ENCODE measurements at regions not wholly inside any gene's neighbourhood (a gene's known extent, or its start where the extent isn't known, plus 50 kb on each side); places are given as distances from the start of the nearest gene placed in this dataset.

DNA sequence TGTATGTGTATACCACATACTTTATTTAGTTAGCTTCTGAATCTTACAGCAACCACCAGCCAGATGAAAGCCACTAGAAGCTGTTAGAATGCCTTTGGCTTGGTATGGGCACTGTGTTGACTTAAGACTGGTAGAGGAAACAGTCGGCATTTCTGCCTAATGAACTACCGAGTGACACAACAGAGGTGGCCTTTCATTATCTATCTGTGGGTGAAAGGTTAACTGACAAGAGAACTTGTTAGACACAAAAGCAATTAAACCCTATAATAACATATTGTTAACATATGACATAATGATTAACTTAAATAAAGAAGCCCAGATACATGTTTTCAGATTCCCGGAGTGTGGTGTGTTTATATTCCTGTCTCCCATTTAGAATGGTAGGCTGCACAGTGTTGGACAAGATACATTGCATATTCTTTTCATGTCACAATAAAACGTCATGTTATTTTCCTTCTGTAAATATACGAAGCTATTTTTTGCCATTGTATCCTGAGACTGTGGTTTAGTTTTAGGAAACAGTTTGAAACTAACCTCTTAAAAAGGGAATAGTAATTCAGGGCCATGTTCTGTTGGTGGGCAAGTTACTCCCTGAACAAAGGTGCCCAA lies 181.5 kb downstream of the SLIT2 start:
- no peak overlapping the region for H3K27ac Mint-ChIP-seq
- no peak overlapping the region for H3K4me3 Mint-ChIP-seq
- H3K9me3 Mint-ChIP-seq = peaks cover 4% of the 10 kb centered on the region
- no peaks in the 10 kb centered on the region for H3K4me1 Mint-ChIP-seq
- ATAC-seq = no peak
- no peaks in the 10 kb centered on the region for H3K36me3 Mint-ChIP-seq (ENCODE audit: low read depth)
- DNase-seq = no peak
- peaks cover 3% of the 10 kb centered on the region for H3K27me3 Mint-ChIP-seq

DNA sequence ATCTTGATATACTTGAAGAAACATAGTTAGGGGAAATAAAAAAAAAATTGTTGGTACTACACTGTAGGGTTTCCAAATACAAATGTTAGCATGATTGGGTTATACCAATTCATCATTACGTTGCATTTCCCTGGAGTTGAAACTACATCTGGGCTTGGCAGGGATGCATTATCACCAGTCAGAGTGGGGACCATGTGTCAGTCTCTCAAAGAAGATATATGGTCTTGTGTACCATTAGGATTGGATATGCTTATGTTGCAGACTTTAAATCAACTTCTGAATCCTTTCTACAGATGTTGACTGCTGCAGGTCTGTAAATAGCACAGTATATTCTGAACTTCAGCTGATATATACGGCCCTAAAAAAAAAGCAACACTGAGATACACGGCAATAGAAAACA lies 188.5 kb downstream of the SLIT2 start:
- Mint-ChIP-seq H3K4me1 (no peaks in the 10 kb centered on the region), H3K36me3 (ENCODE audit: low read depth) (no peaks in the 10 kb centered on the region), H3K4me3 (no peak overlapping the region), H3K27ac (no peak overlapping the region), H3K9me3 (peaks cover 4% of the 10 kb centered on the region), H3K27me3 (no peaks in the 10 kb centered on the region)
- ATAC-seq (no peak), DNase-seq (no peak)

DNA sequence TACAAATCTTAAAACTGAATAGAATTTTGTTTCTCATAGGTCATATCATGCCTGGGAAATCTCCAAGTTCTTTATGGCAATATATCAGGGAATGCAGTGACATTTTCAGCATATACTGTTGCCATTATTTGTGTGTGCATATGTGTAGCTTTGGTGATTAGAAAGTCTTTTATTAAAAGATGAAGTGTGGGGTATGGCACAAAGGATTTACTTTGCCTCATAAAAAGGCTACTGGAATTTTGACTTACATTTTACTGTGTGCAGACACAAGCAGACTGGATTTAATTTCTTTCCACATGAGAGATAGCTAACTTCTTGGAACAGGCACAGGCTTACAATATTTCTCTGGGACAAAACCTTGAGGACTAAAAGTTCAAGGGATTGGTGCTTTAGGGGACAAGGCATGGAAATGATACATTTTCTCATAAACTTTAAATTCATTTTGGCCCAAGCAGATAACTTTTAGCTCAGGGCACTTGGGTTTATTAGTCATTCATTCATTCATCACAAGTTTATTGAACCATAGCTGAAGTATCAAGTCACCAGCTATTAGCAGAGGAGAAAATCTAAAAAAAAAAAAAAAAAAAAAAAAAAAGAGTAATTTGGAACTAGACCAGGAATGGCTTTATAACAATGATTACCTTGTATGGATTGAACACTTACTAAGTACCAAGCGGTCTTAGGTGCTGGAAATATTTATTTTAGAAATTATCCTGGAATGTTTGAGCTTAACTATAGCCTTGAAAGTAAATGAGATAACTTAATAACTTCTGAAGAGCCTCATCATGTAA lies 191.5 kb downstream of the SLIT2 start:
- H3K27ac Mint-ChIP-seq = no peak overlapping the region
- H3K27me3 Mint-ChIP-seq = no peaks in the 10 kb centered on the region
- no peak overlapping the region for H3K4me3 Mint-ChIP-seq
- no peak for ATAC-seq
- no peak for DNase-seq
- H3K4me1 Mint-ChIP-seq = no peaks in the 10 kb centered on the region
- no peaks in the 10 kb centered on the region for H3K9me3 Mint-ChIP-seq
- H3K36me3 Mint-ChIP-seq (ENCODE audit: low read depth) = no peaks in the 10 kb centered on the region

DNA sequence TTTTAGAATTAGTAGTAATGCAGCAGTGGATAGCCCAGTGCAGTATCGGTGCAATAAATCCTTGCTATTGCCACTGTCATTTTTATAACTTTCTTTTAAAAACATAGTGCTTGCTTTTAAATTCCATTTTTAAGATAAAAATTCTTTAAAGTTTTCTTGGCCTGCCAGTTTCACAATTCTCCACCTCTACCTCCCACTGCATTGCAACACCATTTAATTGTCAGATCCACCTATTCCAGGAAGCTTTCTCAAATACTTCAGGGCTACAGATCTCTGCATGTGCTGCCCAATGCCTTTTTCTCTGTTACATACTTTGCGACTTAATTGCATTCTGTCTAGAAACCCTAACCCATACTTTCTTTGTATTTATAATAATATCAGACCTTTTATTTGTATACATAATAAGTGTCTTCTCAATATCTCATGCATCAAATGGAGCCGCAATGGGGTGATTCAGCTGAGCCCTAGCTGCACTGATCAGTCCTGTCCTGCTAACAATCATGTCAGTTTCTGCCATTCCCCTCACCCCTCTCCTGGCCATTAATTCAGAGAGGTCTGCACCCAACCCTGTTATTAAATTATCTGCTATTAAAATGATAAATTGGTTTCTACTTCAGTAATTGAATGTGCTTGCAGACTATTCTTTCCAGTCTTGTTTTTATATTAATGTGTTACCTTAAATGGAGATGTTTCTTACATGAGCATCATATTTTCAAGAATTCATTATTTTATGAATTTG lies 193.1 kb downstream of the SLIT2 start:
- no peak for ATAC-seq
- Mint-ChIP-seq H3K27me3 (no peaks in the 10 kb centered on the region), H3K27ac (no peak overlapping the region), H3K9me3 (no peaks in the 10 kb centered on the region), H3K36me3 (ENCODE audit: low read depth) (no peaks in the 10 kb centered on the region), H3K4me1 (no peaks in the 10 kb centered on the region), H3K4me3 (no peak overlapping the region)
- DNase-seq = no peak

DNA sequence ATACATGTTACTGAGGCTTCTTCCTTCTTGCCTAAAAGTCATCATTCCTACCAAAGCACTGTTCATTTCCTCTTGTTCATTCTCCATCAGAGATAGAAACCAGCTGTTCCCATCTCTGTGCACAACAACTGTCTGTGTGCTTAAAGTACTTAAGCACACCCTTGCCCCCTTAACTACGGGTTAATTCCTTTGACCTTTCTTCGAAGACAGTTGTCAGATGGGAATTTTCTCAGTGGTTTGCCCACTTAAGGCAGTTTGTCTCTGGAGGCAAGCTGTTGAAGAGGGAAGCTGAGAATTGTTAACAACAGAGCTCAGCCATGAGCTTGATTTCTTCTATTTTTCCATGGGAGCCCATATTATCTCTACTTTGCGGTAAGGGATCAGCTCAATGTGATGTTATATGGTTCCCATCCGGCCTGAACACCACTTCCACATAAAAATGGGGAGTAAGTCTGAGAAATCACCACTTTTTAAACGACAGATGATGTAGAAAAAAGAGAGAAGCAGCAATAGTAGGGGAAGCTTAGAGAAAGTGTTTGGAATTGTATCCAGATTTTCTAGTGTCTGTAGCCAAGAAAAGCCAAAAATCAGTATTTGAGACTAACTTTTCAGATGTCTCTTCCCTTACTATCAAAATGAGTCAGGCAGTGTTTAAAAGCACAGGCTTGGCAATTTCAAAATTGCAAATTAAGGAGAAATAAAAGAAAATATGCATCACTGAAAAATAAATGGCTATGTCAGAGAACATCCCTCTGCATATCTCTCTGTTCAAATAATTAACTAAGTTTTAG lies 194.4 kb downstream of the SLIT2 start:
- Mint-ChIP-seq H3K27ac (no peak overlapping the region), H3K9me3 (no peaks in the 10 kb centered on the region), H3K4me1 (no peaks in the 10 kb centered on the region), H3K4me3 (no peak overlapping the region), H3K36me3 (ENCODE audit: low read depth) (no peaks in the 10 kb centered on the region), H3K27me3 (no peaks in the 10 kb centered on the region)
- ATAC-seq (no peak), DNase-seq (no peak)

DNA sequence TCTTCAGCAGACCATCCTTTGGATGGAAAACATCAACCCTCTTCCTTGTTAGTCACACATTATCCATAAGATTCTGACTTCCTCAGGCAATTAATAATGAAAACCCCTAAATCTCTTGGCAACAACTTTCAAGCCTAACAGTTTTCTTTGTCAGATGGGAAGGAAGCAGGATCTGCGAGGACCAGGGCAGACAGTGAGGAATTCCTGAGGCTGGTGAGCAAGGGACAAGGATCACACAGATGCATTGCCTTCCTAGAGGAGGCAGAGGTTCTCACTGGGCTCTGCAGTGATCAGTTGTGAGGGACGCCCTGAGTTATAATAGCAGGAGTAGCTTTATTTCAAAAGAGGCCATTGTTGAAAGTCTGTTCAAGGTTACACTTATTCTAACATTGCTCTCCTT lies 195.4 kb downstream of the SLIT2 start:
- no peak overlapping the region for H3K27ac Mint-ChIP-seq
- H3K4me1 Mint-ChIP-seq = no peaks in the 10 kb centered on the region
- no peak for DNase-seq
- no peaks in the 10 kb centered on the region for H3K9me3 Mint-ChIP-seq
- H3K27me3 Mint-ChIP-seq = no peaks in the 10 kb centered on the region
- no peak for ATAC-seq
- H3K4me3 Mint-ChIP-seq = no peak overlapping the region
- no peaks in the 10 kb centered on the region for H3K36me3 Mint-ChIP-seq (ENCODE audit: low read depth)

DNA sequence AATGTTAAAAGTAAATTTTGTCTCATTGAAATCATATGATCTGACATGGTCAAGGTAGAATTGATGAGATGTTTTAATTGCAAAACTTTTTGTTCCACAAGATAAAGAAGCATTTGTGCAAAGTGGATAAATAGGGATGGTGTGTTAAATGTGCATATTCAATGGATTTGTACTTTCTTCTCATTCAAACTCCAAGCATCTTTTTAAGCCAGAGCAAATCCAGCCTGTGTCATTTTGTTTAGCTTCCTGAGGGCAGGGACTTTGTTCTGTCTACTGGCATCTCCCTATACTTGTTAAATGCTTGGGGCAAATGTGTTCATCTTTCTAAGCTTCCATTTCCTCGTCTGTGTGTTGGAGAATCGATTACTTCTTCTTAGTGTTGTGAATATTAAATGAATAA lies 200.3 kb downstream of the SLIT2 start:
- ATAC-seq (no peak), DNase-seq (no peak)
- Mint-ChIP-seq H3K4me1 (no peaks in the 10 kb centered on the region), H3K36me3 (ENCODE audit: low read depth) (no peaks in the 10 kb centered on the region), H3K27me3 (no peaks in the 10 kb centered on the region), H3K27ac (no peak overlapping the region), H3K9me3 (no peaks in the 10 kb centered on the region), H3K4me3 (no peak overlapping the region)

DNA sequence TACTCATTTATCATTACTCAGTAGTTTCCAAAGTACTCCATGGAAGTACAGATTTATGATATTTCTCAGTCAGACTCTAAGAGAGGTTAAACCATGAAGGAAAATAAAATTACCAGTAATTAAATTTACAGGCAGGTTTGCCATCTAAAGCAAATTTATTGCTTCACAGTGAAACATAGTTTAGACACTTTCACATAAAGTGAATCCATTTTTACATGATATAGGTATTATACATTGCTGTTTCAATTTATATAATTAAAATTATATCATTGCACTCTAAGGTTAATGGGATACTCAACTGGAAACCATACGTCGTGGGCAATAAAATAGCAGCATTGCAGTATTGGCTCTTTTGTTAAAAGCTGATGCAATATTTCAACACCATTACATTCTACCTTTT lies 202.8 kb downstream of the SLIT2 start:
- no peaks in the 10 kb centered on the region for H3K27me3 Mint-ChIP-seq
- DNase-seq = no peak
- H3K27ac Mint-ChIP-seq = no peak overlapping the region
- no peak overlapping the region for H3K4me3 Mint-ChIP-seq
- no peaks in the 10 kb centered on the region for H3K4me1 Mint-ChIP-seq
- no peak for ATAC-seq
- no peaks in the 10 kb centered on the region for H3K9me3 Mint-ChIP-seq
- no peaks in the 10 kb centered on the region for H3K36me3 Mint-ChIP-seq (ENCODE audit: low read depth)

DNA sequence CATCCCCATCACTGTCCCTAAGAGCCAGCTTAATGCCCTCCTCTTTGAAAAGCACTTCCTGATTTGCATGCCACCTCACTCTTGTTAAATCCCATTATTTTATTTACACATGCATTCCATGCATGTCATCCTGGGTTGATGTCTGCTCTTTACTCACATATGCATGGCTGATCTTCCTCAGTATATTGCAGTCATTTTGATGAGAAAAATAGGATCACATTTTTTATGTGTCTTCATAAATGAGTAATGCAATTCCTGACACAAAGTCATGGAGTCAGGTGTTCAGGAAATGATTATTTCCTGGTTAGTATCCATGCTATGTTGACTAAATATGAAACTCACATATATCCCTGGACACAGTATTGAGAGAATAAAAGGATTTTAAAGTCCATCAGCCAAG lies 204.7 kb downstream of the SLIT2 start:
- no peaks in the 10 kb centered on the region for H3K9me3 Mint-ChIP-seq
- H3K4me1 Mint-ChIP-seq = no peaks in the 10 kb centered on the region
- ATAC-seq = no peak
- H3K36me3 Mint-ChIP-seq (ENCODE audit: low read depth) = no peaks in the 10 kb centered on the region
- no peak overlapping the region for H3K27ac Mint-ChIP-seq
- no peak overlapping the region for H3K4me3 Mint-ChIP-seq
- H3K27me3 Mint-ChIP-seq = no peaks in the 10 kb centered on the region
- no peak for DNase-seq

DNA sequence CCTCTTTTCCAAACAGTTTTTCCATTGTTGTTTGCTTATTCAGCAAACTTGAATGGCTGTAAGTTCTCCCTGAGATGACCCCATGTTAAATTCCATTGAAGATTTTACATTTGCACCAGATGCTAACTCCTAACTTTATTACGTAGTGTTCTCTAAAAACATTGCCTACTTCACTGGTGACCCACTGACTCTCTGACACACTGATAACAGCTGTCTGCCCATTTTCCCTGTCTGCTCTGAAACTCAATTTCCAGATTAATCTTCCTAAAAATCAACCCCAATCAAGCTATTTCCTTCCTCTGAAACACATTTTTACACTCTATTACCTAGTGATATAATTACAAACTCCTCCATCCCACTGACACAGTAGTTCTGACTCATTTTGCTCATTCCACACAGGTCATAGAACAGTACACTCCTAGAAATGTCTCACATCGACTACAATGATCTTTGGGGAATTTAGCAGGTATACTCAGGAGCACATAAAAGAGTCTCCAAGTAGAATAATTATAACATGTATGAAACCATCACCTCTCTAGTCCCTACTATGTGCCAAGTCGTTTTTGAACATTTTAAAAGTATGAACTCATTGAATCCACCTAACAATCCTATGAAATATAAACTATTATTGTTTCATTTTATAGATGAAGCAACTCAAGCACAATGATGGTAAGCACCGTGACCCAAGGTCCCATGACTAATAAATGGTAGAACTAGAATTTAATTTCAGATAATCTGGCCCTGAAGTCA lies 210.9 kb downstream of the SLIT2 start:
- H3K4me1 Mint-ChIP-seq = no peaks in the 10 kb centered on the region
- H3K27me3 Mint-ChIP-seq = no peaks in the 10 kb centered on the region
- H3K9me3 Mint-ChIP-seq = no peaks in the 10 kb centered on the region
- H3K4me3 Mint-ChIP-seq = no peak overlapping the region
- no peak for ATAC-seq
- no peaks in the 10 kb centered on the region for H3K36me3 Mint-ChIP-seq (ENCODE audit: low read depth)
- no peak for DNase-seq
- no peak overlapping the region for H3K27ac Mint-ChIP-seq

DNA sequence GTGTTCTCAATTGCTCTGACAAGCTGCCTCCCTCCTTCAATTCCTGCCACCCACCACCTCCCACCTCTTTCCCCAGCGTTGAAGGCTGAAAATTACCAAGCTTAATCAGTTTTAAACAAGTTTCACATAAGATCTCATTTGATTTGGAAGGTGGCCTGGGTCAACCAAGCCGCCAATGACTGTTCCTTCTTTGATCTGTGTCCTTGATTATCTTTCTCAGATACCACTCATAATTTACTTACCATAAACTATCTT lies 211.4 kb downstream of the SLIT2 start:
- Mint-ChIP-seq H3K27ac (no peak overlapping the region), H3K36me3 (ENCODE audit: low read depth) (no peaks in the 10 kb centered on the region), H3K4me3 (no peak overlapping the region), H3K4me1 (no peaks in the 10 kb centered on the region), H3K27me3 (no peaks in the 10 kb centered on the region), H3K9me3 (no peaks in the 10 kb centered on the region)
- no peak for ATAC-seq
- no peak for DNase-seq

DNA sequence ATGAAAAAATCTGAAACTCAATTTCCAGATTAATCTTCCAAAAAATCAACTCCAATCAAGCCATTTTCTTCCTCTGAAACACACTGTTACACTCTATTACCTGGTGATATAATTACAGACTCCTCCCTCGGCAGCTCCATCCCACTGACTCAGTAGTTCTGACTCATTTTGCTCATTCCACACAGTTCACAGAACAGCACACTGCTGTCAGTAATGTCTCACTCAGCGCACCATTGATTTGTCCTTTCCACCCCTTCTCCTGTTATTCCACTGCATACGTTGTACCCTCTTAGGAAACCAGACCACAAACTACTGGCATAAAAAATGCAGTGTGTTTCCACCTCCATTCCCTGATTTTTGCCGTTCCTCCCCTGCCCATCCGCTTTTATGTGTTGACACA lies 212.7 kb downstream of the SLIT2 start:
- Mint-ChIP-seq H3K9me3 (no peaks in the 10 kb centered on the region), H3K27ac (no peak overlapping the region), H3K4me1 (no peaks in the 10 kb centered on the region), H3K36me3 (ENCODE audit: low read depth) (no peaks in the 10 kb centered on the region), H3K27me3 (no peaks in the 10 kb centered on the region), H3K4me3 (no peak overlapping the region)
- no peak for ATAC-seq
- DNase-seq = no peak

DNA sequence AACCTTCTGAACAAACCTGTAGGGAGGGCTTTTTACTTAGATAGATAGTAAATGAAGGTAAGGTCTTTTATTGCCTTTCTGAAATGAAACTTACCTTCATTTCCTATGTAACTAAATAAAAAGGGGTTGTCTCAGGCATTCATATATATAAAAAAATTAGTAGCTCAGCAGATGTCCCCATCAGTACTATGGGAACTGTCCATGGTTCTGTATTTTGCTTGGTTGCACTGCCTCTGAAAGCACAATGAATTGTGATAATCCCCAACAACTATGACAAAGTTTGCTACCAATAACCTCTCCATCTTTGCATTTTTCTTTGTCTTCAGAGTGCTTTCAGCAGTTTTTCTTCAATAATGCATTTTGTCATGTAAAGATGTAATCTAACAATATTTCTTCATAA lies 222.4 kb downstream of the SLIT2 start:
- Mint-ChIP-seq H3K36me3 (ENCODE audit: low read depth) (no peaks in the 10 kb centered on the region), H3K27ac (no peak overlapping the region), H3K4me1 (no peaks in the 10 kb centered on the region), H3K27me3 (no peaks in the 10 kb centered on the region), H3K9me3 (no peaks in the 10 kb centered on the region), H3K4me3 (no peak overlapping the region)
- ATAC-seq (no peak), DNase-seq (no peak)

DNA sequence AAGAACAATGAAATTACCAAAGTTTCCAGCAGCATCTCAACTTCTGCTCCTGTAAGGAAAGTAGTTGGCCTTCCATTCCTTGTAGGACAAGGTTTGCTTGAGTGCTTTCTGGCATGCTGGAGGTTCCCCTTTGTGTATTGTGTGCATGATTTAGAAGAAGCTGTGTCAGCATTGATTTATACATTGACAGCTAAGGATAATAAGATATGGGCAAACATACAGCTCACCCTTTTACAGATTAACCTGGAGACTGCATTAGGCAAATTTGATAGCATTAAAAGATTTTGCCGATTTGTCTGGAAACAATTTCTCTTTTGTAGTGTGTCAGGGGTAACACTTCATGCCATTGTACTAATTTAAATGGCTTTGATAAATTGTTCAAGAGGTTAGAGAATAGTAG lies 221.8 kb upstream of the PACRGL start:
- ATAC-seq = no peak

More for the DNA sequence above, 221.8 kb upstream of the PACRGL start:
- no peaks in the 10 kb centered on the region for H3K36me3 Mint-ChIP-seq (ENCODE audit: low read depth)
- H3K4me3 Mint-ChIP-seq = no peak overlapping the region
- no peak for DNase-seq
- H3K9me3 Mint-ChIP-seq = no peaks in the 10 kb centered on the region
- H3K27ac Mint-ChIP-seq = no peak overlapping the region
- H3K4me1 Mint-ChIP-seq = no peaks in the 10 kb centered on the region
- H3K27me3 Mint-ChIP-seq = peaks cover 4% of the 10 kb centered on the region

All from activated naive CD8-positive, alpha-beta T cell treated with anti-CD3 and anti-CD28 coated beads, Interleukin-2, amount 50 U/mL, for 24 hours (primary cell).